ENCODE measurements at regions not wholly inside any gene's neighbourhood (a gene's known extent, or its start where the extent isn't known, plus 50 kb on each side); places are given as distances from the start of the nearest gene placed in this dataset.

GRCh38 chr3:81308306-81308705 lies 453.1 kb downstream of the GBE1 start:
- no peak for TF ChIP-seq CTCF (IDR thresholded peaks at IDR 0.05)
- TF ChIP-seq PHF8 (IDR thresholded peaks at IDR 0.05; ENCODE audit: borderline replicate concordance, low read depth) = no peak
- TF ChIP-seq HOXA7 (CRISPR knock-in tag; IDR thresholded peaks at IDR 0.05) = no peak
- TF ChIP-seq PBX3 (IDR thresholded peaks at IDR 0.05) = no peak
- TF ChIP-seq TP53 (CRISPR knock-in tag; IDR thresholded peaks at IDR 0.05) = no peak
- TF ChIP-seq RAD21 (conservative IDR thresholded peaks at IDR 0.05 in 1 of 2, IDR thresholded peaks at IDR 0.05 in 1 of 2) = no peak
- TF ChIP-seq EP300 (IDR thresholded peaks at IDR 0.05) = no peak
- TF ChIP-seq MAX (IDR thresholded peaks at IDR 0.05) = no peak

Data from A549 (cell line).